ENCODE measurements at regions not wholly inside any gene's neighbourhood (a gene's known extent, or its start where the extent isn't known, plus 50 kb on each side); places are given as distances from the start of the nearest gene placed in this dataset.
"Not testable (repeated sequence)": the region's sequence is repeated elsewhere in the genome, so short reads cannot be mapped to it uniquely, and the experiment has no call there.

DNA sequence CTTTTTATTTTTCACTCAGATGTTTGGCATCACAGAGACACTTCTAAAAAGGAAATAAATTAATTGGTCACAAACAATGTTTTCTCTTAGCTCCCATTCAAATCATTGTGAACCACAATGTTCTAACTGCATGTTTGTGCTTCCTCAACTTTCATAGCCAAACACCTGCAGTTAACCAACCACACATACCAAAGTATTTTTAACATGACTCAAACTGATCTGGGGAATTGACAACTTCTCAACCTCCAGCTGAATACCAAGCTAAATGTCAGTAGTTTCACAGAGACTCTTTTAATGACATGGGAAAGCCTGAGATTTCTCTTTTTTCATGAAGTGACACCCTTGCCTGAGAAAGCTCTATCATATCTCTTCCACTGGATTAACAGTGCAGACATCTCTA is 217.9 kb upstream of the MME start:
- Mint-ChIP-seq H3K9me3 (no peaks in the 10 kb centered on the region), H3K27ac (no peak overlapping the region), H3K4me3 (no peak overlapping the region), H3K36me3 (ENCODE audit: low read depth) (no peaks in the 10 kb centered on the region), H3K4me1 (no peaks in the 10 kb centered on the region), H3K27me3 (no peaks in the 10 kb centered on the region)
- DNase-seq = no peak
- intact Hi-C loops (cut with micrococcal nuclease) = no loop called here

DNA sequence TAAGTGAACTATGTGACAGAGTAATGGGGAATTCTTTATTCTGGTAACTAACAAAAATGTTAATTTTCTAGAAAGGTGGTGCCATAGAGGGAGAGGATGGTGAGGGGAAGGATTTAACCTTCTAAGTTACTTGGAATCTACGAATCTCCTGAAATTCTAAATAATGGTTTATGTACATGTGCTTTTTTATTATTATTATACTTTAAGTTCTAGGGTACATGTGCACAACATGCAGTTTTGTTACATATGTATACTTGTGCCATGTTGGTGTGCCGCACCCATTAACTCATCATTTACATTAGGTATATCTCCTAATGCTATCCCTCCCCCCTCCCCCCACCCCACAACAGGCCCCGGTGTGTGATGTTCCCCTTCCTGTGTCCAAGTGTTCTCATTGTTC is 227.1 kb upstream of the MME start:
- intact Hi-C loops (cut with micrococcal nuclease); H3K36me3 Mint-ChIP-seq (ENCODE audit: low read depth); H3K4me1 Mint-ChIP-seq; H3K27ac Mint-ChIP-seq; H3K9me3 Mint-ChIP-seq; H3K4me3 Mint-ChIP-seq; H3K27me3 Mint-ChIP-seq; DNase-seq: not testable (repeated sequence)

DNA sequence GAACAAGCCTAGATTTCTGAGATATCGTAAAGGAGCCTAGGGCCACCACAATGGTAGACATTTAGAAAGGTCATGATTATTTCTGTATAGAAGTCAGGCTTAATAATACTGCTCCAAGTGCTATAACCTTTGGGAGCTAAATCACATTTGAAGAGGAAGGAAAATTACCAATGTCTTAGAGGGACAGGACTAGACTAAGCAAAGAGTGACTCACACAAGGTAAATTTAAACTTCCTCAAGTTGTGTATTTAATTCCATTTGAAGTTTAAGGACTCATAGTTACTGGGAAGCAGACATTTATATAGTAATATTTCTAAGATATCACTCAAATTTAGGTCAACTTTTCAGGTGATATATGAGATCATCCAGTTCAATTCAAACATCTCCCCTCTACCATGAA is 227.6 kb upstream of the MME start:
- H3K27ac Mint-ChIP-seq = no peak overlapping the region
- H3K4me3 Mint-ChIP-seq = no peak overlapping the region
- peaks cover 3% of the 10 kb centered on the region for H3K9me3 Mint-ChIP-seq
- H3K36me3 Mint-ChIP-seq (ENCODE audit: low read depth) = no peaks in the 10 kb centered on the region
- H3K27me3 Mint-ChIP-seq = no peaks in the 10 kb centered on the region
- H3K4me1 Mint-ChIP-seq = no peaks in the 10 kb centered on the region
- no peak for DNase-seq
- intact Hi-C loops (cut with micrococcal nuclease) = no loop called here

DNA sequence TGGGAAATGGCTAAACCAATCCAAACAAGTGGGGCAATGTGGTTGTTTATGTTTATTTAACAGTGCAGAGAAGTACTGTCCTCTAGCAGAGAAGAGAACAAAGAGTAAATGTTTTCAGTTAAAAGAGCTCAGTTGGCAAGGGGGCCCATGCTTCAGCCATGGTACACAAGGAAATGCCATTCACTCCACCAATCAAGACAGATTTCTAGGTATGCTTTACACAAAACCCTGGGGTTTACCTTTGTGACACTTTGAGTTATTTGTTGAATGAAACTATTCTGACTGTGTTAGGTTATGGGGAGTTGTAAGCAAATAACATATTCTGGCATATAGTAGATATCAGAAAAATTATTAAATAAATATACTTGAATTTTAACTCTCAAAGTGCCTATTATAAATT is 228.5 kb upstream of the MME start:
- no peak overlapping the region for H3K27ac Mint-ChIP-seq
- H3K4me1 Mint-ChIP-seq = no peaks in the 10 kb centered on the region
- no peak for DNase-seq
- no peaks in the 10 kb centered on the region for H3K27me3 Mint-ChIP-seq
- H3K4me3 Mint-ChIP-seq = no peak overlapping the region
- H3K9me3 Mint-ChIP-seq = peaks cover 3% of the 10 kb centered on the region
- no peaks in the 10 kb centered on the region for H3K36me3 Mint-ChIP-seq (ENCODE audit: low read depth)
- intact Hi-C loops (cut with micrococcal nuclease) = no loop called here

DNA sequence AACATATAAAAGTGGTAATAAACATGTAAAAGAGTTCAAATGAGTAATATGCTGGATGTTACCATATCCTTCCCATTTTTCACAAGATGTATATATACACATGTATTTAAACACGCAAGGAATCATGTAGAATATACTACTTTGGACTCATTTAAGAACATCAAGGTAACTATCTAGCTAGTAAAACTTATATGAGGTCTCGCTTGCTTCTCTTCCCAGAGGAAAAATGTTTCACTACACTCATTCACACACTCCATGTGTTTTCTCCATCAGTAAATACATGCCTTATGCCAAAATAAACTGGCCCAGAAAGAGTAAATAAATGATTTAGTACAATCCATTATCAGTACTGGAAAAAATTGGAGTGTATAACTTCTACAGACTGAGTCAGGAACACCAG is 229.2 kb upstream of the MME start:
- no peak for DNase-seq
- intact Hi-C loops (cut with micrococcal nuclease) = no loop called here
- Mint-ChIP-seq H3K4me1 (no peaks in the 10 kb centered on the region), H3K36me3 (ENCODE audit: low read depth) (no peaks in the 10 kb centered on the region), H3K9me3 (peaks cover 3% of the 10 kb centered on the region), H3K4me3 (no peak overlapping the region), H3K27ac (no peak overlapping the region), H3K27me3 (no peaks in the 10 kb centered on the region)

DNA sequence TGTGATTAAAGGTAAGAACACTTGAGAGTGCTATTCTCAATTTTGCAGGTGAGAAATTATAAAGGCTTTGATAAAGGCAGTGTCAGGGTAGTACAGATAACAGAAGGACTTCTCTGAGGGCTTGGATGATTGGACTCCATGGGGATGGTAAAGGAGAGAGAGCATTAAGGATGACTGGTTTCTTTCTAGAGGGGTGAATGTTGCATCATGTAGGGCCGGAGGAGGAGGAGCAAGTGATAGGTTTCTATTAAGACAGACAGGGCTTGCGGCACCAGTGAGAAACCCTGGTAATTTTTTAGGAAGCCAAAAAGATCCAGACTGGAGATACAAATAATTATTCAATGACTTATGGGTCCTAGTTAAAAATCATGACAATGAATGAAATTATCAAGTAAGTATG is 230.7 kb upstream of the MME start:
- Mint-ChIP-seq H3K4me1 (no peaks in the 10 kb centered on the region), H3K36me3 (ENCODE audit: low read depth) (no peaks in the 10 kb centered on the region), H3K4me3 (no peak overlapping the region), H3K27ac (no peak overlapping the region), H3K27me3 (no peaks in the 10 kb centered on the region), H3K9me3 (peaks cover 3% of the 10 kb centered on the region)
- intact Hi-C loops (cut with micrococcal nuclease) = no loop called here
- no peak for DNase-seq

DNA sequence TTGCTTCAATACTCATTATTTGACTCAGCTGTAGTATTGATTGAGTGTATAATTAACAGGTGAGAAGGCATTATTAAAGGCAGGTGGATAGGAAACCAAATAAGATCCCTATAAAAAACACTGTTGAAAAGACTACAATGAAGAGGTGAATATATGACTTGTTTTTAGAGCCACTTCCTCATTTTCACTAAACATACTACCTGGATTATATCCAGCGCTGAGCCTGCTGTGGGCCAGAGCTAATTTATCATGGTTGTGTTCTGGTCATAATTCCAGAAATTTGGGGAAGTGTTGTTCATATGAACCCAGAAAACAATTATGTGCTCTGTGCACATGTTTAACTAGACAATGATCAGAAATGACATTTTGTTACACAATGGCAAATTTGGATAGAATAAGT is 235.3 kb upstream of the MME start:
- Mint-ChIP-seq H3K36me3 (ENCODE audit: low read depth) (no peaks in the 10 kb centered on the region), H3K4me3 (no peak overlapping the region), H3K27me3 (no peaks in the 10 kb centered on the region), H3K9me3 (peaks cover 3% of the 10 kb centered on the region), H3K27ac (no peak overlapping the region), H3K4me1 (no peaks in the 10 kb centered on the region)
- DNase-seq = no peak
- intact Hi-C loops (cut with micrococcal nuclease) = no loop called here

DNA sequence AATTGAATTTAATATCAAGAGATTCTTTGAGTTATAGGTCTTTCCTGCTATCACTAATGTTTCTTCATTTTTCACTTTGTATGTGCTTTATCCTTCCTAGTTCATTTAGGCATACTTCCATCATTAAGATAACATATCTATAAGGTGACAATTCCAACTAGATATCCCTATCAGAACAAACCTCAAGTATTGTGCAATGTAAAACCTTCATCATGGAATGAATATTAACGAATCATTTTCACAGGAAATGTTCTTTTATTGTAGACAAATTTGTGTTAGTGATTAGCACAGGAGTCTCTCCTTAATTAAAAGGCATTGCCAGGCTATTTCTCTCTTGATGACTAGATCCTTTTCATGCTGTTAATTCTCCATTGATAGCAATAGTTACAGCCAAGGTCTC is 236.5 kb upstream of the MME start:
- Mint-ChIP-seq H3K9me3 (peaks cover under 1% of the 10 kb centered on the region), H3K4me3 (no peak overlapping the region), H3K27me3 (no peaks in the 10 kb centered on the region), H3K4me1 (no peaks in the 10 kb centered on the region), H3K27ac (no peak overlapping the region), H3K36me3 (ENCODE audit: low read depth) (no peaks in the 10 kb centered on the region)
- DNase-seq = no peak
- intact Hi-C loops (cut with micrococcal nuclease) = no loop called here

DNA sequence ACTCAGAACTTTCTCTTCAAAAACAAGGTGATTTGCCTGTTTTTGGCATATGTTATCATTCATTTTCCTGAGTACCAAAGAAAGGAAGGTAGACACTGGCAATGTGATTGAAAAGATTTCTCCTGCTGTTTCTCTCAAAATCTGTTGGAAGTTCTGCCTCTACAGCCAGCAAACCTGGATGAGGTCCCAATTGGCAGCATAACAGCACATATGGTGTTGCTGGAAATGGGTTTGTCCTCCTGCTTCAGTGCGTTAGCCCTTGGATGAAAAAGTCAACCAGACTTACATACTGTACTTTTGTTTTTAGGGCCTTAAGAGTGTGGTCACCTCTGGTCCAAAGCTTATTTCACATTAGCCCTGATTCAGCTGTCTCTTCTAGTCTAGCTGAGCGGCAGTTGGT is 237.6 kb upstream of the MME start:
- Mint-ChIP-seq H3K36me3 (ENCODE audit: low read depth) (no peaks in the 10 kb centered on the region), H3K9me3 (no peaks in the 10 kb centered on the region), H3K4me3 (no peak overlapping the region)

DNA sequence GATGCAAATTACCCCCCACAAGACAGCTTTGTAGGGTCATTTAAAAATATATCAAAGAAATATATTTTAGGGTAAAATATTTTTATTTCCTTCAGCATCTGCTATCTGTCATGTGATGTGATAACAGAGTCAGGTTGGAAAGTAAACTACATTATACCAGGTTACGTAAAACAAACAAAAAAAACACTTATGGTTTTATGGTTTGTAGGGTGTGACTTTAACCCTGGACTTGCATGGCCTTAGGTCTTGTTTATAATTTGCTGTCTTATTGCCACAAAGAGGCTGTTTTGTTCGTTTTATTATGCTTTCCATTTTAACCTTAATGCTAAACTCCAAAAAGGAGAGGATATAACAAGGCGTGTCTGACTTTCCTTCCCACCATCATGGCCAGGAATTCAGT is 244.5 kb upstream of the MME start:
- no peak overlapping the region for H3K4me3 Mint-ChIP-seq
- no peak overlapping the region for H3K27ac Mint-ChIP-seq
- H3K36me3 Mint-ChIP-seq (ENCODE audit: low read depth) = no peaks in the 10 kb centered on the region

More for the DNA sequence above, 237.6 kb upstream of the MME start:
- DNase-seq = no peak
- intact Hi-C loops (cut with micrococcal nuclease) = no loop called here
- Mint-ChIP-seq H3K27me3 (no peaks in the 10 kb centered on the region), H3K4me1 (no peaks in the 10 kb centered on the region), H3K27ac (no peak overlapping the region)

DNA sequence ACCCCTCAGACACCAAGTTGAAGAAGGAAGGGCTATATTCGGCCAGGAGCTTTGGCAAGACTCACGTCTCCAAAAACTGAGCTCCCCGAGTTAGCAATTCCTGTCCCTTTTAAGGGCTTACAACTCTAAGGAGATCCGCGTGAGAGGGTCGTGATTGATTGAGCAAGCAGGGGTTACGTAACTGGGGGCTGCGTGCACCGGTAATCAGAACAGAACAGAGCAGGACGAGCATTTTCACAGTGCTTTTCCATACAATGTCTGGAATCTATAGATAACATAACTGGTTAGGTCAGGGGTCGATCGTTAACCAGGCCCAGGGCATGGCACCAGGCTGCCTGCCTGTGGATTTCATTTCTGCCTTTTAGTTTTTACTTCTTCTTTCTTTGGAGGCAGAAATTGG is 245.3 kb upstream of the MME start:
- H3K4me1 Mint-ChIP-seq; H3K4me3 Mint-ChIP-seq; H3K9me3 Mint-ChIP-seq; H3K27me3 Mint-ChIP-seq; H3K27ac Mint-ChIP-seq; DNase-seq; H3K36me3 Mint-ChIP-seq (ENCODE audit: low read depth); intact Hi-C loops (cut with micrococcal nuclease): not testable (repeated sequence)

More for the DNA sequence above, 244.5 kb upstream of the MME start:
- no peaks in the 10 kb centered on the region for H3K27me3 Mint-ChIP-seq
- H3K9me3 Mint-ChIP-seq = no peaks in the 10 kb centered on the region
- DNase-seq = no peak
- no peaks in the 10 kb centered on the region for H3K4me1 Mint-ChIP-seq
- intact Hi-C loops (cut with micrococcal nuclease) = no loop called here

DNA sequence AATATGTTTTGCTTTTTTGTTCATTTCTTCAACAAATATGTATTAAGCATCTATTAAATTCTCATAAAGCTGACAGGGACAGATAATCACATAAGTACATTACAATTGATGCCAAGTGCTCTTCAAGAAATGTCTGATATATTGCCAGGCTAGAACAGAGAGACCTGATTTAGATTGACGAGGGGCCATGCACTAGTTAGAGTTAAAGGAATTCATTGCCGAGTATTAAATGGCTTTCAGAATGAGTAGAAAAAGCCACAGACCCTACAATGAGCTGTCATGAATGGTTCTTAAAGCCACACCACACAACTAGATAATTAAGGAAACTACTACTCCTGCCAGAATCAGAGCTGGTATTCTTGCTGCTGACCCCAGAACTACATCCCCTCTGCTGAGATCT is 250.2 kb upstream of the MME start:
- Mint-ChIP-seq H3K9me3 (no peaks in the 10 kb centered on the region), H3K27ac (no peak overlapping the region)
- DNase-seq = no peak

DNA sequence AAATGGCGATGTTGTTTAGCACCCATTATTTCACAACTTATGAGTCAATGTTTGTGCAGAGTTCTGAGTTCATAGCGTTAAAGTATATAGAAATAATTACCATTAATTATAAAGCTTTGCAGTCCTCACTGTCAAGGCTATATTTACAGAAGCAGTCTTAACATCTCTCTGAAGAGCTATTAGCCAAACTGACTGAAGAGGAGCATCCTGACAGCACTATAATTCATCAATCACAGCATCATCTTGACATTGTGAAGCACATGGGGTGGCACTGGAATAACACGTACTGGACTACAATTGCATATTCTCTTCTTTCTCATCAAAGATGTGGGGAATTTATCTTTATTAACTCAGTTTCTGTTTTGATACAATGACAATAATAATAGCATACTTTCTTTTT is 260.6 kb upstream of the MME start:
- DNase-seq = no peak
- Mint-ChIP-seq H3K9me3 (peaks cover 10% of the 10 kb centered on the region), H3K27me3 (no peaks in the 10 kb centered on the region), H3K4me3 (no peak overlapping the region), H3K27ac (no peak overlapping the region), H3K36me3 (ENCODE audit: low read depth) (no peaks in the 10 kb centered on the region), H3K4me1 (no peaks in the 10 kb centered on the region)
- intact Hi-C loops (cut with micrococcal nuclease) = no loop called here

More for the DNA sequence above, 250.2 kb upstream of the MME start:
- no peaks in the 10 kb centered on the region for H3K36me3 Mint-ChIP-seq (ENCODE audit: low read depth)
- intact Hi-C loops (cut with micrococcal nuclease) = no loop called here
- no peaks in the 10 kb centered on the region for H3K27me3 Mint-ChIP-seq
- no peak overlapping the region for H3K4me3 Mint-ChIP-seq
- no peaks in the 10 kb centered on the region for H3K4me1 Mint-ChIP-seq

DNA sequence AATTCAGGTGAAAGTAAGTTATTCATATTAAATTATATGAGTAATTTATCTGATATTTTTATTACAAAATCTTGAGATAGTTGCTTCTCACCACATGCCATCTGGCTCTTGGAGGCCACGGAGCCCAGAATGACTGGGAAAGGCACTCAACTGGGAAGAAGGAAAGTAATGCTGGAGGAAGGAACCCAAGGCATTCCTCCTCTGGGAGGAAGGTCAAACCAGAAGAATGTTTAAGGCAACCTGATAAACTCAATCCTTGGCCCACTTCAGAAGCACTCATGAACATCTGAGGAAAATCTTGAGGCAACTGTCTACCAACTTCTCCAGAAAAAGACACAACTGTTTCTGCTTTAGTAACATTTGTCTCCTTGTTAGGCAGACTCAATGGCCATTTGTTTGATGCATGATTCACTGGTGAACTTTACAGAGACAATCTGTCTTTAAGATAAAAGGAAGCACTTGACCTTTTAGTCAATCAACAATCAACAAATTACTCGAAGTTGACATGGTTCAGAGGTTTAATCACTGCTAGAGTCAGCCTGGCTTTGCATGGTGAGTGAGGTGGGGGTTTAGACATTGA is 261.4 kb upstream of the MME start:
- intact Hi-C loops (cut with micrococcal nuclease) = no loop called here
- Mint-ChIP-seq H3K27me3 (no peaks in the 10 kb centered on the region), H3K4me3 (no peak overlapping the region), H3K36me3 (ENCODE audit: low read depth) (no peaks in the 10 kb centered on the region), H3K4me1 (no peaks in the 10 kb centered on the region), H3K27ac (no peak overlapping the region), H3K9me3 (peaks cover 10% of the 10 kb centered on the region)
- DNase-seq = no peak

DNA sequence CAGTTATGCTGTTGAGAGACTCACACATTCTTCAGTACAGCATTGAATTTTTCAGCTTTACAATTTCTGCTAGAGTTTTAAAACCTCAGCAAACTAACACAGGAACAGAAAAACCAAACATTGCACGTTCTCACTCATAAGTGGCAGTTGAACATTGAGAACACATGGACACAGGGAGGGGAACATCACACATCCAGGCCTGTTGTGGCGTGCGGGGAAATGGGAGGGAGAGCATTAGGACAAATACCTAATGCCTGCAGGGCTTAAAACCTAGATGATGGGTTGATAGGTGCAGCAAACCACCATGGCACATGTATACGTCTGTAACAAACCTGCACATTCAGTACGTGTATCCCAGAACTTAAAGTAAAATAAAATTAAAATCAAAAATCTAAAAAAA is 270.1 kb upstream of the MME start:
- H3K27me3 Mint-ChIP-seq; intact Hi-C loops (cut with micrococcal nuclease); H3K27ac Mint-ChIP-seq; H3K4me3 Mint-ChIP-seq; DNase-seq; H3K4me1 Mint-ChIP-seq; H3K9me3 Mint-ChIP-seq; H3K36me3 Mint-ChIP-seq (ENCODE audit: low read depth): not testable (repeated sequence)

Data from activated CD4-positive, alpha-beta T cell treated with anti-CD3 and anti-CD28 coated beads, Interleukin-2, amount 10 ng/mL, durations not matched to agents 24 days and 14 days (primary cell).